HCT116 (cell line): ENCODE measurements at regions not wholly inside any gene's neighbourhood (a gene's known extent, or its start where the extent isn't known, plus 50 kb on each side); places are given as distances from the start of the nearest gene placed in this dataset.

Experiments
- ATAC-seq: fragments of 200-7000 bp; cut with Tn5 transposase; 2 replicates; pipeline ENCODE4 v1.9.1; 2020; ENCODE audit warnings: mild to moderate bottlenecking, moderate library complexity
- BruUV-seq: library from RNA; stranded (reverse); fragments of 400-500 nt; replicated peaks from 2 replicates; lab custom pipeline; 2021; lab: Mats Ljungman, UMichigan
- CTCF ChIA-PET: fragments of 300-600 bp; sonication (Branson Sonifier 250); formaldehyde crosslinking; loops from one replicate; lab custom pipeline; 2021; ENCODE audit warnings: antibody characterized with exemption; lab: Charles Lee
- POLR2A ChIA-PET: fragments of 300-600, 350-600 bp; sonication (Branson Sonifier 250); formaldehyde crosslinking; loops from one replicate; lab custom pipeline; 2021; ENCODE audit warnings: antibody characterized with exemption; lab: Charles Lee
- RAD21 ChIA-PET, 2 experiments: fragments of 300-600 bp; sonication (Branson Sonifier 250); formaldehyde crosslinking; loops; one replicate each; lab custom pipeline; 2023; ENCODE audit warnings: low total read pairs in 2 of 2; ENCODE audit not compliant: uncharacterized antibody in 2 of 2, unreplicated experiment in 2 of 2, low non-redundant PET in 1 of 2; lab: Charles Lee
- DNase-seq: peaks from one replicate; pipeline ENCODE4 v3.0.0-alpha.2; 2010; ENCODE audit warnings: low read depth, low spot score
- H2AFZ ChIP-seq: fragments of 200-600 bp; shearing (Covaris generic), sonication (generic); 2 replicates; pipeline ENCODE4 v1.6.1; 2017; ENCODE audit warnings: low read depth, mixed run types, mixed read lengths, antibody characterized with exemption, low read length; ENCODE audit not compliant: poor library complexity, severe bottlenecking
- H3K27ac ChIP-seq: 2 replicates; pipeline ENCODE4 v1.5.1; 2012; ENCODE audit warnings: low read depth, low read length
- H3K27me3 ChIP-seq: fragments of 200-600 bp; sonication (generic); 2 replicates; pipeline ENCODE4 v1.6.1; 2016; ENCODE audit warnings: mixed run types, low read length, mixed read lengths; ENCODE audit not compliant: insufficient read depth
- H3K36me3 ChIP-seq, 2 experiments: fragments of 200-500 bp in 1 of 2; fragments of 200-600 bp in 1 of 2; sonication (Bioruptor generic) in 1 of 2; sonication (generic) in 1 of 2; 2 replicates each; pipeline versions ENCODE4 v1.5.1 to v1.6.1; 2014 to 2016; ENCODE audit warnings: low read length in 2 of 2, inconsistent platforms in 1 of 2, mixed read lengths in 1 of 2, mixed run types in 1 of 2; ENCODE audit not compliant: insufficient read depth in 2 of 2, control insufficient read depth in 1 of 2
- H3K4me1 ChIP-seq, 2 experiments: fragments of 200-600 bp in 1 of 2; sonication (generic) in 1 of 2; 2 replicates each; pipeline versions ENCODE4 v1.5.1 to v1.6.1; 2012 to 2017; ENCODE audit warnings: low read length in 2 of 2, inconsistent platforms in 1 of 2, mild to moderate bottlenecking in 1 of 2, mixed read lengths in 1 of 2, mixed run types in 1 of 2, moderate library complexity in 1 of 2; ENCODE audit not compliant: insufficient read depth in 2 of 2, control insufficient read depth in 1 of 2
- H3K4me2 ChIP-seq: fragments of 200-600 bp; sonication (generic); 2 replicates; pipeline ENCODE4 v1.6.1; 2017; ENCODE audit warnings: mixed run types, low read length, mixed read lengths
- H3K4me3 ChIP-seq, 2 experiments: fragments of 200-600 bp in 1 of 2; sonication (generic) in 1 of 2; replicated peaks in 1 of 2; 2 replicates each; pipeline ENCODE4 v1.5.1; 2011 to 2016; ENCODE audit warnings: low read length in 2 of 2, control low read depth in 1 of 2, low read depth in 1 of 2, mild to moderate bottlenecking in 1 of 2, mixed read lengths in 1 of 2, mixed run types in 1 of 2
- H3K79me2 ChIP-seq: fragments of 200-600 bp; sonication (generic); 2 replicates; pipeline ENCODE4 v1.6.1; 2017; ENCODE audit warnings: mild to moderate bottlenecking, mixed run types, low read length, moderate library complexity, mixed read lengths; ENCODE audit not compliant: insufficient read depth
- H3K9ac ChIP-seq: fragments of 200-600 bp; sonication (generic); 2 replicates; pipeline ENCODE4 v1.6.1; 2016; ENCODE audit warnings: low read length, mixed read lengths
- H3K9me2 ChIP-seq: fragments of 200-600 bp; sonication (generic), shearing (Covaris generic); 2 replicates; pipeline ENCODE4 v1.6.1; 2017; ENCODE audit warnings: mixed run types, mild to moderate bottlenecking, moderate library complexity; ENCODE audit not compliant: insufficient read depth
- H3K9me3 ChIP-seq, 2 experiments: fragments of 200-500 bp in 1 of 2; fragments of 200-600 bp in 1 of 2; sonication (Bioruptor generic) in 1 of 2; sonication (generic) in 1 of 2; 2 replicates each; pipeline ENCODE4 v1.6.1; 2014 to 2017; ENCODE audit warnings: low read length in 2 of 2, mixed read lengths in 2 of 2, inconsistent platforms in 1 of 2, low read depth in 1 of 2, mild to moderate bottlenecking in 1 of 2, mixed run types in 1 of 2, moderate library complexity in 1 of 2; ENCODE audit not compliant: control insufficient read depth in 1 of 2, insufficient read depth in 1 of 2
- H4K20me1 ChIP-seq: fragments of 200-600 bp; sonication (generic), shearing (Covaris generic); 2 replicates; pipeline ENCODE4 v1.6.1; 2017; ENCODE audit warnings: mixed run types, mild to moderate bottlenecking, moderate library complexity; ENCODE audit not compliant: insufficient read depth
- EGR1 ChIP-seq: IDR thresholded peaks from 2 replicates; pipeline ENCODE4 v1.6.1; 2012; ENCODE audit warnings: low read depth
- ELF1 ChIP-seq: IDR thresholded peaks from 2 replicates; pipeline ENCODE4 v1.6.1; 2012; ENCODE audit warnings: low read depth, borderline replicate concordance
- EZH2 ChIP-seq: fragments of 200-600 bp; sonication (generic); IDR thresholded peaks from 2 replicates; pipeline ENCODE4 v1.6.1; 2017; ENCODE audit warnings: antibody characterized with exemption, mixed run types
- FOSL1 ChIP-seq: IDR thresholded peaks from 2 replicates; pipeline ENCODE4 v1.6.1; 2012; ENCODE audit warnings: low read depth
- JUND ChIP-seq: IDR thresholded peaks from 2 replicates; pipeline ENCODE4 v1.6.1; 2012
- SIN3A ChIP-seq: IDR thresholded peaks from 2 replicates; pipeline ENCODE4 v1.6.1; 2012; ENCODE audit warnings: low read depth
- SP1 ChIP-seq: IDR thresholded peaks from 2 replicates; pipeline ENCODE4 v1.6.1; 2012; ENCODE audit warnings: low read depth
- intact Hi-C: fragments of 100-400 bp; cut with micrococcal nuclease; formaldehyde crosslinking; loops from 2 replicates; pipeline ENCODE4 v1.10.0; 2022
- TF ChIP-seq, protein P1 (sequence below): IDR thresholded peaks from 2 replicates; pipeline ENCODE4 v1.6.1; 2012
- TF ChIP-seq, protein P2 (sequence below): IDR thresholded peaks from 2 replicates; pipeline ENCODE4 v1.6.1; 2012; ENCODE audit warnings: low read depth
- TF ChIP-seq, protein P3 (sequence below): IDR thresholded peaks from 2 replicates; pipeline ENCODE4 v1.6.1; 2012

DNA sequence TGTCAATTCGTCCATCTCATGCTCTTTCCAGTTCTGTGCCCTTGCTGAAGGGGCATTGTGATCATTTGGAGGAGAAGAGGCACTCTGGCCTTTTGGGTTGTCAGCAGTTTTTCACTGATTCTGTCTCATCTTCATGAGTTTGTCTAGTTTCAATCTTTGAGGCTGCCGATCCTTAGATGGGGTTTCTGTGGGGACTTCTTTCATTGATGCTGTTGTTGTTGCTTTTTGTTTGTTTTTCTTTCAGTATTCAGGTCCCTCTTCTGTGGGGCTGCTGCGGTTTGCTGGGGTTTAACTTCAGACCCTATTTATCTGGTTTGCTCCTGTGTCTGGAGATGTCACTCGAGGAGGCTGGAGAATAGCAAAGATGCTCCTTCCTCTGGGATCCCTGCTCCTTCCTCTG is 224.3 kb downstream of the JRKL start:
- TF ChIP-seq JUND (no peak), FOSL1 (no peak), ELF1 (no peak), EGR1 (no peak)
- TF ChIP-seq, all 23 proteins: peak for 0
- RAD21 ChIA-PET: no interaction called here
- Histone ChIP-seq H3K79me2 (no peaks in the 10 kb centered on the region), H4K20me1 (no peaks in the 10 kb centered on the region), H3K4me3 (no peak overlapping the region), H3K9me2 (no peaks in the 10 kb centered on the region), H3K9ac (no peak overlapping the region), H3K4me2 (no peak overlapping the region), H3K27me3 (no peaks in the 10 kb centered on the region), H3K9me3 (0 out of 4 replicates have a peak, but pooled peaks cover 0 to 3% of the 10 kb centered on the region in 2 experiments), H3K27ac (no peak overlapping the region), H2AFZ (no peak overlapping the region), H3K36me3 (no peaks in the 10 kb centered on the region), H3K4me1 (no peaks in the 10 kb centered on the region)
- POLR2A ChIA-PET: no interaction called here
- CTCF ChIA-PET: no interaction called here
- BruUV-seq: no TSS peak
- DNase-seq (no peak), ATAC-seq (no peak)
- intact Hi-C loops: no loop called here

DNA sequence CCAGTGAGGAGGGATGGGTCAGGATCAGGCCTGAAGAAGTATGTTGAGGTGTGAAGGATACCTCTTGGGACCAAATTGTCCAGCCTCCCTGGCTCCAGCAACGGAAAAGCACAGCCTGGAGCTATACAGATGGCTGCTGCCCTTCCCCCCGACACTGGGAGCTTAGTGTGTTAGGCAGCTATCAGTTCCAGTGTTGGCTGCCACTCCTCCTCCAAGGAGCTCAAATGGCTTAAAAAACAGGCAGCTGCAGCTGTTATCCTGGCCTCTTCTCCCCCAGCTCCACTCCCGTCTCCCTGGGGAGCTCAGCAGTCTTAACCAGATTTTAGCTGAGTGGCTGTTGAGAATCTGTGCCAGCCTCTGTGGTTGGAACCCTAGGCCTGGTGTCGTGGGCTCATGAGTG is 225.0 kb downstream of the JRKL start:
- intact Hi-C loops: no loop called here
- Histone ChIP-seq H3K9ac (no peak overlapping the region), H3K36me3 (no peaks in the 10 kb centered on the region), H3K79me2 (no peaks in the 10 kb centered on the region), H4K20me1 (no peaks in the 10 kb centered on the region), H2AFZ (no peak overlapping the region), H3K4me2 (no peak overlapping the region), H3K27me3 (no peaks in the 10 kb centered on the region), H3K27ac (no peak overlapping the region), H3K9me3 (0 out of 4 replicates have a peak, but pooled peaks cover 0 to 3% of the 10 kb centered on the region in 2 experiments), H3K9me2 (no peaks in the 10 kb centered on the region), H3K4me1 (no peaks in the 10 kb centered on the region), H3K4me3 (no peak overlapping the region)
- no TSS peak for BruUV-seq
- ATAC-seq (no peak), DNase-seq (no peak)
- POLR2A ChIA-PET: no interaction called here
- TF ChIP-seq JUND (no peak), SP1 (no peak), FOSL1 (no peak), SIN3A (no peak), EZH2 (no peak)
- TF ChIP-seq, protein P1, sequence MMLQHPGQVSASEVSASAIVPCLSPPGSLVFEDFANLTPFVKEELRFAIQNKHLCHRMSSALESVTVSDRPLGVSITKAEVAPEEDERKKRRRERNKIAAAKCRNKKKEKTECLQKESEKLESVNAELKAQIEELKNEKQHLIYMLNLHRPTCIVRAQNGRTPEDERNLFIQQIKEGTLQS: no peak
- TF ChIP-seq, protein P2, sequence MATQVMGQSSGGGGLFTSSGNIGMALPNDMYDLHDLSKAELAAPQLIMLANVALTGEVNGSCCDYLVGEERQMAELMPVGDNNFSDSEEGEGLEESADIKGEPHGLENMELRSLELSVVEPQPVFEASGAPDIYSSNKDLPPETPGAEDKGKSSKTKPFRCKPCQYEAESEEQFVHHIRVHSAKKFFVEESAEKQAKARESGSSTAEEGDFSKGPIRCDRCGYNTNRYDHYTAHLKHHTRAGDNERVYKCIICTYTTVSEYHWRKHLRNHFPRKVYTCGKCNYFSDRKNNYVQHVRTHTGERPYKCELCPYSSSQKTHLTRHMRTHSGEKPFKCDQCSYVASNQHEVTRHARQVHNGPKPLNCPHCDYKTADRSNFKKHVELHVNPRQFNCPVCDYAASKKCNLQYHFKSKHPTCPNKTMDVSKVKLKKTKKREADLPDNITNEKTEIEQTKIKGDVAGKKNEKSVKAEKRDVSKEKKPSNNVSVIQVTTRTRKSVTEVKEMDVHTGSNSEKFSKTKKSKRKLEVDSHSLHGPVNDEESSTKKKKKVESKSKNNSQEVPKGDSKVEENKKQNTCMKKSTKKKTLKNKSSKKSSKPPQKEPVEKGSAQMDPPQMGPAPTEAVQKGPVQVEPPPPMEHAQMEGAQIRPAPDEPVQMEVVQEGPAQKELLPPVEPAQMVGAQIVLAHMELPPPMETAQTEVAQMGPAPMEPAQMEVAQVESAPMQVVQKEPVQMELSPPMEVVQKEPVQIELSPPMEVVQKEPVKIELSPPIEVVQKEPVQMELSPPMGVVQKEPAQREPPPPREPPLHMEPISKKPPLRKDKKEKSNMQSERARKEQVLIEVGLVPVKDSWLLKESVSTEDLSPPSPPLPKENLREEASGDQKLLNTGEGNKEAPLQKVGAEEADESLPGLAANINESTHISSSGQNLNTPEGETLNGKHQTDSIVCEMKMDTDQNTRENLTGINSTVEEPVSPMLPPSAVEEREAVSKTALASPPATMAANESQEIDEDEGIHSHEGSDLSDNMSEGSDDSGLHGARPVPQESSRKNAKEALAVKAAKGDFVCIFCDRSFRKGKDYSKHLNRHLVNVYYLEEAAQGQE: no peak
- TF ChIP-seq, protein P3, sequence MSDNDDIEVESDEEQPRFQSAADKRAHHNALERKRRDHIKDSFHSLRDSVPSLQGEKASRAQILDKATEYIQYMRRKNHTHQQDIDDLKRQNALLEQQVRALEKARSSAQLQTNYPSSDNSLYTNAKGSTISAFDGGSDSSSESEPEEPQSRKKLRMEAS: no peak
- CTCF ChIA-PET: no interaction called here
- RAD21 ChIA-PET: no interaction called here
